Keratinocyte (primary cell): ENCODE measurements at regions not wholly inside any gene's neighbourhood (a gene's known extent, or its start where the extent isn't known, plus 50 kb on each side); places are given as distances from the start of the nearest gene placed in this dataset.

Experiments
- DNase-seq: peaks from one replicate; pipeline ENCODE4 v3.0.0-alpha.2; 2011; ENCODE audit warnings: low read depth, missing footprints, low spot score
- FAIRE-seq: peaks from 2 replicates; lab custom pipeline; 2011; peaks lifted over from hg19 to GRCh38; lab: Jason Lieb, UNC
- H2AFZ ChIP-seq: 2 replicates; pipeline ENCODE4 v1.6.0; 2012; ENCODE audit warnings: low read length, control low read depth, inconsistent platforms; ENCODE audit not compliant: control insufficient read depth
- H3K27ac ChIP-seq: 2 replicates; pipeline ENCODE4 v1.5.1; 2011; ENCODE audit warnings: low read length; ENCODE audit not compliant: control insufficient read depth, insufficient read depth
- H3K27me3 ChIP-seq: 3 replicates; pipeline ENCODE4 v1.6.0; 2011; ENCODE audit warnings: low read length; ENCODE audit not compliant: control insufficient read depth, insufficient read depth; ENCODE audit errors: extremely low read depth
- H3K36me3 ChIP-seq, 2 experiments: 2 replicates in 1 of 2; 3 replicates in 1 of 2; pipeline ENCODE4 v1.5.1; 2011; ENCODE audit warnings: low read length in 2 of 2, mild to moderate bottlenecking in 1 of 2; ENCODE audit not compliant: control insufficient read depth in 2 of 2, insufficient read depth in 2 of 2; ENCODE audit errors: extremely low read depth in 1 of 2
- H3K4me1 ChIP-seq: 3 replicates; pipeline ENCODE4 v1.5.1; 2011; ENCODE audit warnings: low read length; ENCODE audit not compliant: control insufficient read depth, insufficient read depth; ENCODE audit errors: extremely low read depth
- H3K4me2 ChIP-seq: 3 replicates; pipeline ENCODE4 v1.6.0; 2011; ENCODE audit warnings: low read depth, low read length; ENCODE audit not compliant: control insufficient read depth, insufficient read depth; ENCODE audit errors: extremely low read depth
- H3K4me3 ChIP-seq, 3 experiments: fragments of 200-600 bp in 1 of 3; sonication (generic) in 1 of 3; 2 replicates in 2 of 3; 3 replicates in 1 of 3; pipeline ENCODE4 v1.5.1; 2011 to 2016; ENCODE audit warnings: low read length in 3 of 3, mild to moderate bottlenecking in 3 of 3, control low read depth in 2 of 3, inconsistent platforms in 1 of 3, low read depth in 1 of 3, mixed read lengths in 1 of 3, mixed run types in 1 of 3, moderate library complexity in 1 of 3; ENCODE audit not compliant: control insufficient read depth in 2 of 3, insufficient read depth in 2 of 3; ENCODE audit errors: extremely low read depth in 1 of 3
- H3K79me2 ChIP-seq: 2 replicates; pipeline ENCODE4 v1.6.0; 2012; ENCODE audit warnings: low read length; ENCODE audit not compliant: control insufficient read depth, insufficient read depth
- H3K9ac ChIP-seq: 3 replicates; pipeline ENCODE4 v1.6.0; 2011; ENCODE audit warnings: low read length; ENCODE audit not compliant: control insufficient read depth, insufficient read depth; ENCODE audit errors: extremely low read depth
- H3K9me1 ChIP-seq: 3 replicates; pipeline ENCODE4 v1.6.0; 2011; ENCODE audit warnings: low read length; ENCODE audit not compliant: control insufficient read depth, insufficient read depth; ENCODE audit errors: extremely low read depth
- H3K9me3 ChIP-seq: 2 replicates; pipeline ENCODE4 v1.5.1; 2012; ENCODE audit warnings: low read depth, low read length; ENCODE audit not compliant: control insufficient read depth
- H4K20me1 ChIP-seq: 3 replicates; pipeline ENCODE4 v1.6.0; 2011; ENCODE audit warnings: low read length; ENCODE audit not compliant: control insufficient read depth, insufficient read depth; ENCODE audit errors: extremely low read depth
- CTCF ChIP-seq, 3 experiments: IDR thresholded peaks in 1 of 3; conservative IDR thresholded peaks in 1 of 3; optimal IDR thresholded peaks in 1 of 3; 2 replicates in 2 of 3; 3 replicates in 1 of 3; pipeline versions ENCODE3 to v1.5.1; 2011; ENCODE audit warnings: low read length in 3 of 3, mild to moderate bottlenecking in 3 of 3, moderate library complexity in 2 of 3, control low read depth in 1 of 3, inconsistent platforms in 1 of 3; ENCODE audit not compliant: insufficient read depth in 2 of 3; ENCODE audit errors: extremely low read depth in 1 of 3
- EZH2 ChIP-seq: IDR thresholded peaks from one replicate; pipeline ENCODE4 v1.6.1; 2012; ENCODE audit warnings: inconsistent platforms, mild to moderate bottlenecking, low read length, moderate library complexity
- dilution Hi-C: fragments of 300-500 bp; cut with MboI; formaldehyde crosslinking; loops from one replicate; pipeline ENCODE4 v1.7.0; 2020; ENCODE audit warnings: low sequenced_read_pairs; ENCODE audit not compliant: extremely low pct_ligation_motif_present

- dilution Hi-C loops: no loop called here
These were observed 105.5 kb upstream of the EEF1E1 start for GRCh38 chr6:8207869-8208191.

GRCh38 chr6:8207191-8207868, 105.0 kb upstream of the EEF1E1 start:
- Histone ChIP-seq H3K4me2 (no peak overlapping the region), H3K4me1 (no peaks in the 10 kb centered on the region), H3K9me1 (no peaks in the 10 kb centered on the region), H3K36me3 (no peaks in the 10 kb centered on the region), H3K4me3 (no peak overlapping the region), H3K27me3 (no peaks in the 10 kb centered on the region), H3K9ac (no peak overlapping the region), H3K79me2 (no peaks in the 10 kb centered on the region), H3K9me3 (no peaks in the 10 kb centered on the region), H3K27ac (no peak overlapping the region), H4K20me1 (no peaks in the 10 kb centered on the region), H2AFZ (no peak overlapping the region)
- dilution Hi-C loops: no loop called here
- DNase-seq: no peak
- no peak for TF ChIP-seq EZH2
- no peak for TF ChIP-seq CTCF (optimal IDR thresholded peaks at IDR 0.05 in 1 of 3, IDR thresholded peaks at IDR 0.05 in 1 of 3, conservative IDR thresholded peaks at IDR 0.05 in 1 of 3; ENCODE audit: extremely low read depth in 1 of 3, insufficient read depth in 2 of 3, low read length in 3 of 3)
- FAIRE-seq: no peak

More at GRCh38 chr6:8207869-8208191, 105.5 kb upstream of the EEF1E1 start:
- no peak overlapping the region for H3K4me3 ChIP-seq
- H3K9me1 ChIP-seq: no peaks in the 10 kb centered on the region
- H3K36me3 ChIP-seq: no peaks in the 10 kb centered on the region
- H3K9me3 ChIP-seq: no peaks in the 10 kb centered on the region
- no peak overlapping the region for H3K27ac ChIP-seq
- H3K4me2 ChIP-seq: no peak overlapping the region
- H3K9ac ChIP-seq: no peak overlapping the region
- H3K4me1 ChIP-seq: no peaks in the 10 kb centered on the region
- H2AFZ ChIP-seq: no peak overlapping the region
- TF ChIP-seq EZH2 (no peak), CTCF (optimal IDR thresholded peaks at IDR 0.05 in 1 of 3, IDR thresholded peaks at IDR 0.05 in 1 of 3, conservative IDR thresholded peaks at IDR 0.05 in 1 of 3; ENCODE audit: extremely low read depth in 1 of 3, insufficient read depth in 2 of 3, low read length in 3 of 3) (no peak)
- FAIRE-seq: no peak
- H3K27me3 ChIP-seq: no peaks in the 10 kb centered on the region
- no peaks in the 10 kb centered on the region for H4K20me1 ChIP-seq
- no peak for DNase-seq
- no peaks in the 10 kb centered on the region for H3K79me2 ChIP-seq
